Neural progenitor cell (in vitro differentiated cells): ENCODE measurements at regions not wholly inside any gene's neighbourhood (a gene's known extent, or its start where the extent isn't known, plus 50 kb on each side); places are given as distances from the start of the nearest gene placed in this dataset.

Source experiments
- DNase-seq: peaks from one replicate; pipeline ENCODE4 v3.0.0-alpha.2; 2016; ENCODE audit warnings: low spot score
- H2AFZ ChIP-seq: fragments of 200-600 bp; sonication (generic); replicated peaks from 2 replicates; pipeline ENCODE4 v1.6.1; 2016; ENCODE audit warnings: antibody characterized with exemption
- H3F3A ChIP-seq: fragments of 200-600 bp; sonication (generic); 2 replicates; pipeline ENCODE4 v1.6.1; 2016; ENCODE audit warnings: antibody characterized with exemption, low read depth
- H3K27ac ChIP-seq: fragments of 200-600 bp; sonication (generic); 2 replicates; pipeline ENCODE4 v1.5.1; 2016; ENCODE audit warnings: mild to moderate bottlenecking
- H3K27me3 ChIP-seq: fragments of 200-600 bp; sonication (generic); 2 replicates; pipeline ENCODE4 v1.6.1; 2016; ENCODE audit warnings: mild to moderate bottlenecking, moderate library complexity
- H3K36me3 ChIP-seq: fragments of 200-600 bp; sonication (generic); 2 replicates; pipeline ENCODE4 v1.5.1; 2016
- H3K4me1 ChIP-seq: fragments of 200-600 bp; sonication (generic); 2 replicates; pipeline ENCODE4 v1.6.1; 2016; ENCODE audit warnings: mixed run types
- H3K4me2 ChIP-seq: fragments of 200-600 bp; sonication (generic); 2 replicates; pipeline ENCODE4 v1.6.1; 2016
- H3K4me3 ChIP-seq: fragments of 200-600 bp; sonication (generic); 2 replicates; pipeline ENCODE4 v1.5.1; 2016
- H3K79me2 ChIP-seq: fragments of 200-600 bp; sonication (generic); 2 replicates; pipeline ENCODE4 v1.6.1; 2016; ENCODE audit warnings: low read depth
- H3K9ac ChIP-seq: fragments of 200-600 bp; sonication (generic); 2 replicates; pipeline ENCODE4 v1.6.1; 2016
- H3K9me3 ChIP-seq: fragments of 200-600 bp; sonication (generic); 2 replicates; pipeline ENCODE4 v1.5.1; 2016; ENCODE audit warnings: low read depth
- H4K20me1 ChIP-seq: fragments of 200-600 bp; sonication (generic); 2 replicates; pipeline ENCODE4 v1.6.1; 2016; ENCODE audit warnings: low read depth
- H3K27ac Mint-ChIP-seq: 3 replicates; pipeline ENCODE4 v1.8.0; 2021; ENCODE audit warnings: mixed read lengths
- H3K27me3 Mint-ChIP-seq: 2 replicates; pipeline ENCODE4 v1.8.0; 2022; ENCODE audit warnings: low read depth, mild to moderate bottlenecking, inconsistent platforms, moderate library complexity, mixed read lengths; ENCODE audit not compliant: insufficient read depth
- H3K36me3 Mint-ChIP-seq: 3 replicates; pipeline ENCODE4 v1.8.0; 2021; ENCODE audit warnings: mixed read lengths
- H3K4me1 Mint-ChIP-seq: 3 replicates; pipeline ENCODE4 v1.8.0; 2021; ENCODE audit warnings: mixed read lengths
- H3K4me3 Mint-ChIP-seq: 3 replicates; pipeline ENCODE4 v1.8.0; 2021; ENCODE audit warnings: mild to moderate bottlenecking, moderate library complexity, mixed read lengths
- H3K9me3 Mint-ChIP-seq: 3 replicates; pipeline ENCODE4 v1.8.0; 2020; ENCODE audit warnings: mixed read lengths
- EZH2 ChIP-seq: fragments of 200-600 bp; sonication (generic); IDR thresholded peaks from 2 replicates; pipeline ENCODE4 v1.6.1; 2017; ENCODE audit warnings: antibody characterized with exemption, mild to moderate bottlenecking, moderate library complexity
- EZH2phosphoT487 ChIP-seq: fragments of 200-600 bp; sonication (generic); IDR thresholded peaks from 2 replicates; pipeline ENCODE4 v1.6.1; 2017; ENCODE audit warnings: antibody characterized with exemption
- TF ChIP-seq, protein P1 (sequence below): fragments of 200-600 bp; sonication (generic); IDR thresholded peaks from 2 replicates; pipeline ENCODE4 v1.5.1; 2017; ENCODE audit warnings: antibody characterized with exemption, mild to moderate bottlenecking

DNA sequence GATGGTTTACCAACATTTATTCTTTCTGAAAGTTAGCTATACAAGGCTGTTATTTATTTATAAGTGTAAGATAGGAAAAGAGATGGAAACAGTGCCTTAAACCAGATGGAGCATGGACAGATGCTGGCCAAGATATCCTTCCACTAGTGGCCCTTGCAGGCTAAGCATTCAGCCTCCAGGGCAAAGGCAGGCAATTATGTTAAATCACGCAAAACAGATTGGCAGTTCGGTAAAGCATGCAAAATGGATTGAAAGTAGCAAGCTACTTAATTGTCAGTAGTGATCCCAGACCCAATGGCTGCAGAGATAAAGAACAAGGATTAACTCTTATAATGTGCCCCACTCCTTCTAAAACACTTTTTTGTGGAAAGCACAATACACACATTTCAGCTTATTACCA, 105.4 kb upstream of the MAP4K3 start:
- peaks cover 5% of the 10 kb centered on the region for H3K4me1 Mint-ChIP-seq
- H3K9ac ChIP-seq, result no peak overlapping the region
- no peak overlapping the region for H3K4me3 Mint-ChIP-seq
- H3K9me3 Mint-ChIP-seq, result peaks cover 13% of the 10 kb centered on the region
- peaks cover 31% of the 10 kb centered on the region for H3K4me1 ChIP-seq
- no peaks in the 10 kb centered on the region for H3K9me3 ChIP-seq
- H3K27ac Mint-ChIP-seq, result no peak overlapping the region
- H3K27me3 Mint-ChIP-seq, result peaks cover 2% of the 10 kb centered on the region
- H3K36me3 ChIP-seq, result no peaks in the 10 kb centered on the region
- H3K4me2 ChIP-seq, result peak overlapping the region; percentile 47
- no peaks in the 10 kb centered on the region for H4K20me1 ChIP-seq
- TF ChIP-seq EZH2phosphoT487, result no peak
- TF ChIP-seq EZH2, result no peak
- TF ChIP-seq, protein P1, sequence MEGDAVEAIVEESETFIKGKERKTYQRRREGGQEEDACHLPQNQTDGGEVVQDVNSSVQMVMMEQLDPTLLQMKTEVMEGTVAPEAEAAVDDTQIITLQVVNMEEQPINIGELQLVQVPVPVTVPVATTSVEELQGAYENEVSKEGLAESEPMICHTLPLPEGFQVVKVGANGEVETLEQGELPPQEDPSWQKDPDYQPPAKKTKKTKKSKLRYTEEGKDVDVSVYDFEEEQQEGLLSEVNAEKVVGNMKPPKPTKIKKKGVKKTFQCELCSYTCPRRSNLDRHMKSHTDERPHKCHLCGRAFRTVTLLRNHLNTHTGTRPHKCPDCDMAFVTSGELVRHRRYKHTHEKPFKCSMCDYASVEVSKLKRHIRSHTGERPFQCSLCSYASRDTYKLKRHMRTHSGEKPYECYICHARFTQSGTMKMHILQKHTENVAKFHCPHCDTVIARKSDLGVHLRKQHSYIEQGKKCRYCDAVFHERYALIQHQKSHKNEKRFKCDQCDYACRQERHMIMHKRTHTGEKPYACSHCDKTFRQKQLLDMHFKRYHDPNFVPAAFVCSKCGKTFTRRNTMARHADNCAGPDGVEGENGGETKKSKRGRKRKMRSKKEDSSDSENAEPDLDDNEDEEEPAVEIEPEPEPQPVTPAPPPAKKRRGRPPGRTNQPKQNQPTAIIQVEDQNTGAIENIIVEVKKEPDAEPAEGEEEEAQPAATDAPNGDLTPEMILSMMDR, result no peak
- H3K27me3 ChIP-seq, result no peaks in the 10 kb centered on the region
- H3K79me2 ChIP-seq, result no peaks in the 10 kb centered on the region
- H3F3A ChIP-seq, result peaks cover 8% of the 10 kb centered on the region
- no peak overlapping the region for H2AFZ ChIP-seq
- H3K27ac ChIP-seq, result no peak overlapping the region
- peak; percentile 57 for DNase-seq
- no peaks in the 10 kb centered on the region for H3K36me3 Mint-ChIP-seq
- no peak overlapping the region for H3K4me3 ChIP-seq

DNA sequence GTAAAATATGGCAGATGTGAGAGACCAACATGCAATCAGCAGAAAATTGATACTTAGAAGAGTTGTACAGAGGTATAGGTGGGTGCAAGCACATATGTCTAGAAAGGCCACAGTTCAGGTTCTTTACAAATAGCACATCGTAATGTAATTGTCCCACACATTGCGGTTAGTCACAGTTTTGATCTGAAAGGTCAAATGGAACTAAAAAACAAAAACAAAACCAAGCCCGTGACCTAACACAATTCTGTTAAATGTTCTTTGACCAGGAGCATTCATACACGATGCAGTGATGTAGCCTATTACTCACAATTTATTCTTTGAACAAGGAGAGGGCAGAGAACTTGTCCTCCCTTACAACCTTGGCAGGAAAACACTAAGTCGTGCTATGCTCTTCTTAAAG, 108.9 kb upstream of the MAP4K3 start:
- peaks cover 3% of the 10 kb centered on the region for H3K4me1 Mint-ChIP-seq
- peaks cover 2% of the 10 kb centered on the region for H3K27me3 Mint-ChIP-seq
- no peak overlapping the region for H3K27ac ChIP-seq
- H4K20me1 ChIP-seq, result no peaks in the 10 kb centered on the region
- H3K9ac ChIP-seq, result no peak overlapping the region
- H3K4me3 ChIP-seq, result no peak overlapping the region
- no peak overlapping the region for H2AFZ ChIP-seq
- no peak overlapping the region for H3K27ac Mint-ChIP-seq
- H3K4me1 ChIP-seq, result peaks cover 26% of the 10 kb centered on the region
- no peaks in the 10 kb centered on the region for H3K36me3 Mint-ChIP-seq
- TF ChIP-seq EZH2phosphoT487, result no peak
- TF ChIP-seq EZH2, result no peak
- TF ChIP-seq, protein P1, result no peak
- no peak for DNase-seq
- H3K9me3 ChIP-seq, result no peaks in the 10 kb centered on the region
- H3K27me3 ChIP-seq, result no peaks in the 10 kb centered on the region
- H3K4me2 ChIP-seq, result no peak overlapping the region
- H3K9me3 Mint-ChIP-seq, result peaks cover 8% of the 10 kb centered on the region
- no peaks in the 10 kb centered on the region for H3K36me3 ChIP-seq
- H3F3A ChIP-seq, result peaks cover 8% of the 10 kb centered on the region
- H3K4me3 Mint-ChIP-seq, result no peak overlapping the region
- no peaks in the 10 kb centered on the region for H3K79me2 ChIP-seq

DNA sequence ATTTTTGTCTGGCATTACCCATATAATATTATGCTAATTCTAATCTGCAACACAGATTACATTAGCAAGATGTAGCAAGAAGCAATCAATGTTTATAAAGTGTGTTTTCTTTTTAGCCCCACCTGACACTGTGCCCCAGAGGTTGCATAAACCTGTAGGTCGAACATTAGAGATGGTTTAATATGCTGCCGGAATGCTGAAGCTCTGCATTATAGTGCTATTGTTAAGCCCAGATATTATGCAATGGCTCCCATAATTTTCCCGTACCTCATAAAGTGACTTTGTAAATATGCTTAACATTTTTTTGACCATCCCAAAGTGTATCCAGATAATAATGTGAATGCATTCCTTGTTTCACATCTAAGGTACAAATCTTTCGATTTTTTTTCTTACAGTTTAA, 109.3 kb upstream of the MAP4K3 start:
- Mint-ChIP-seq H3K27ac (no peak overlapping the region), H3K4me3 (no peak overlapping the region), H3K36me3 (no peaks in the 10 kb centered on the region), H3K4me1 (peaks cover 3% of the 10 kb centered on the region), H3K27me3 (peaks cover 2% of the 10 kb centered on the region), H3K9me3 (peaks cover 8% of the 10 kb centered on the region)
- Histone ChIP-seq H2AFZ (no peak overlapping the region), H3K79me2 (no peaks in the 10 kb centered on the region), H3K27ac (no peak overlapping the region), H3K4me1 (peaks cover 21% of the 10 kb centered on the region), H3K4me2 (no peak overlapping the region), H3K9ac (no peak overlapping the region), H3K27me3 (no peaks in the 10 kb centered on the region), H3K4me3 (no peak overlapping the region), H4K20me1 (no peaks in the 10 kb centered on the region), H3F3A (peaks cover 8% of the 10 kb centered on the region), H3K36me3 (no peaks in the 10 kb centered on the region), H3K9me3 (no peaks in the 10 kb centered on the region)
- TF ChIP-seq EZH2phosphoT487, result no peak
- TF ChIP-seq, protein P1, result no peak
- TF ChIP-seq EZH2, result no peak
- no peak for DNase-seq

DNA sequence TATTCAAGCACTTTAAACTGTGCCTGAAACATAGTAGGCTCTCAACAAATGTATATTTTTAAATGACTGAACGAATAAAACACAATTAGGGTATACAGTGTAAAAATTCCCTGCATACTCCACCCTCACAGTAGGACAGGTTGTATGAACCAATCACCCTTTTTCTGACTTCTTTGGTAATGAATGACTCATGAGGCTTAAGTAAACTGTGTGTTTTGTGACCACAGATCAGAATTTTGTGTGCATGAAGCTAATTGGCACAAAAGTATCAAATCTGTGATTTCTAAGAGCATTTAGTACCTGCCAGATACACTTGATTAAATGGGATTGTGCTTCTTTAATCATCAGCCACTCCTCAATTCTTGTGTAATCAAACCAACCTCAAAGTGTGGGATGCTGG, 109.9 kb upstream of the MAP4K3 start:
- no peak overlapping the region for H3K27ac Mint-ChIP-seq
- no peaks in the 10 kb centered on the region for H3K27me3 ChIP-seq
- H3K4me3 ChIP-seq, result no peak overlapping the region
- no peaks in the 10 kb centered on the region for H4K20me1 ChIP-seq
- TF ChIP-seq EZH2phosphoT487 (no peak), EZH2 (no peak)
- TF ChIP-seq, protein P1, result no peak
- H3K79me2 ChIP-seq, result no peaks in the 10 kb centered on the region
- H3K4me1 ChIP-seq, result peaks cover 16% of the 10 kb centered on the region
- H3K27ac ChIP-seq, result no peak overlapping the region
- H3K36me3 ChIP-seq, result no peaks in the 10 kb centered on the region
- peaks cover 8% of the 10 kb centered on the region for H3F3A ChIP-seq
- no peak overlapping the region for H2AFZ ChIP-seq
- H3K4me1 Mint-ChIP-seq, result peaks cover 3% of the 10 kb centered on the region
- no peaks in the 10 kb centered on the region for H3K9me3 ChIP-seq
- no peaks in the 10 kb centered on the region for H3K36me3 Mint-ChIP-seq
- H3K9ac ChIP-seq, result no peak overlapping the region
- H3K27me3 Mint-ChIP-seq, result peaks cover 2% of the 10 kb centered on the region
- H3K4me2 ChIP-seq, result no peak overlapping the region
- peaks cover 8% of the 10 kb centered on the region for H3K9me3 Mint-ChIP-seq
- DNase-seq, result no peak
- no peak overlapping the region for H3K4me3 Mint-ChIP-seq
